ENCODE measurements at regions not wholly inside any gene's neighbourhood (a gene's known extent, or its start where the extent isn't known, plus 50 kb on each side); places are given as distances from the start of the nearest gene placed in this dataset.
"Not testable (repeated sequence)": the region's sequence is repeated elsewhere in the genome, so short reads cannot be mapped to it uniquely, and the experiment has no call there.

GRCh38 chr15:24309700-24310099, 365.9 kb upstream of the NPAP1 start:
- DNase-seq (ENCODE audit: low spot score): peak; percentile 5

- DNase-seq (ENCODE audit: low spot score): not testable (repeated sequence)
Observed at GRCh38 chr15:24311692-24312091, 363.9 kb upstream of the NPAP1 start.

- not testable (repeated sequence) for DNase-seq (ENCODE audit: low spot score)
Observed at GRCh38 chr15:24316326-24316725, 359.2 kb upstream of the NPAP1 start.

GRCh38 chr15:24318981-24319380, 356.6 kb upstream of the NPAP1 start:
- no peak for DNase-seq (ENCODE audit: low spot score)

GRCh38 chr15:24324096-24324495, 351.5 kb upstream of the NPAP1 start:
- DNase-seq (ENCODE audit: low spot score): not testable (repeated sequence)

- DNase-seq (ENCODE audit: low spot score): not testable (repeated sequence)
Observed at GRCh38 chr15:24326513-24326912, 349.1 kb upstream of the NPAP1 start.

GRCh38 chr15:24331964-24332363, 343.6 kb upstream of the NPAP1 start:
- not testable (repeated sequence) for DNase-seq (ENCODE audit: low spot score)

GRCh38 chr15:24341876-24342275, 333.7 kb upstream of the NPAP1 start:
- not testable (repeated sequence) for DNase-seq (ENCODE audit: low spot score)

- DNase-seq (ENCODE audit: low spot score): not testable (repeated sequence)
Observed at GRCh38 chr15:24352777-24353176, 322.8 kb upstream of the NPAP1 start.

- DNase-seq (ENCODE audit: low spot score): not testable (repeated sequence)
Observed at GRCh38 chr15:24381103-24381502, 294.5 kb upstream of the NPAP1 start.

- DNase-seq (ENCODE audit: low spot score): not testable (repeated sequence)
Observed at GRCh38 chr15:24385258-24385657, 290.3 kb upstream of the NPAP1 start.

GRCh38 chr15:24394303-24394702, 281.3 kb upstream of the NPAP1 start:
- no peak for DNase-seq (ENCODE audit: low spot score)

- DNase-seq (ENCODE audit: low spot score): not testable (repeated sequence)
Observed at GRCh38 chr15:24412649-24413048, 262.9 kb upstream of the NPAP1 start.

GRCh38 chr15:24426286-24427054, 249.1 kb upstream of the NPAP1 start:
- peak; percentile 3 for DNase-seq (ENCODE audit: low spot score)

- peak; percentile 7 for DNase-seq (ENCODE audit: low spot score)
Observed at GRCh38 chr15:24427055-24427400, 248.5 kb upstream of the NPAP1 start.

GRCh38 chr15:24435075-24435820, 240.3 kb upstream of the NPAP1 start:
- not testable (repeated sequence) for DNase-seq (ENCODE audit: low spot score)

GRCh38 chr15:24437270-24437669, 238.3 kb upstream of the NPAP1 start:
- not testable (repeated sequence) for DNase-seq (ENCODE audit: low spot score)

GRCh38 chr15:24437735-24438134, 237.8 kb upstream of the NPAP1 start:
- DNase-seq (ENCODE audit: low spot score): not testable (repeated sequence)

- DNase-seq (ENCODE audit: low spot score): not testable (repeated sequence)
Observed at GRCh38 chr15:24477107-24478025, 198.2 kb upstream of the NPAP1 start.

- not testable (repeated sequence) for DNase-seq (ENCODE audit: low spot score)
Observed at GRCh38 chr15:24485885-24486567, 189.5 kb upstream of the NPAP1 start.

GRCh38 chr15:24488164-24488907, 187.2 kb upstream of the NPAP1 start:
- DNase-seq (ENCODE audit: low spot score): not testable (repeated sequence)
